HG03571 (cell line): ENCODE measurements at regions not wholly inside any gene's neighbourhood (a gene's known extent, or its start where the extent isn't known, plus 50 kb on each side); places are given as distances from the start of the nearest gene placed in this dataset.

ENCODE experiments used
- ATAC-seq: cut with Tn5 transposase; IDR thresholded peaks from one replicate; pipeline ENCODE4 v1.9.1; 2021; ENCODE audit not compliant: unreplicated experiment

GRCh38 chr18:40863801-40864200, 1091.2 kb upstream of the PIK3C3 start:
- no peak for ATAC-seq

DNA sequence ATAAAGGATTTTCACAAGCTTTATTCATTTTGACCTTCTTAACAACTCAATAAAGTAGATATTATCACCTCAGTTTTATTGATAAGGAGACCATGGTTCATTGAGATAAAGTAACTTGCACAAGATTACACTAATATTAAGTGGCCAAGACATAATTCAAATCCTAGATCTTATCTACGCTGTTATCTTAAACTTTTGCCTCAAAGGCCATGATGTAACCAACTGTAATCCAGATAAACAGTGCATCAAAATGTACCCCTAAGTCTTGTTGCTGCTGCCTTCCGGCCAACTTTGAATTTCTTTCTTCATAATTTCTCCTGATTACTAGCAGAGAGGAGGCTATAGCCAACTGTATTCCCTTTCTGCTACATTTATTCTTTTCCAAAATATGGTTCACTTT, 1094.8 kb upstream of the PIK3C3 start:
- no peak for ATAC-seq

DNA sequence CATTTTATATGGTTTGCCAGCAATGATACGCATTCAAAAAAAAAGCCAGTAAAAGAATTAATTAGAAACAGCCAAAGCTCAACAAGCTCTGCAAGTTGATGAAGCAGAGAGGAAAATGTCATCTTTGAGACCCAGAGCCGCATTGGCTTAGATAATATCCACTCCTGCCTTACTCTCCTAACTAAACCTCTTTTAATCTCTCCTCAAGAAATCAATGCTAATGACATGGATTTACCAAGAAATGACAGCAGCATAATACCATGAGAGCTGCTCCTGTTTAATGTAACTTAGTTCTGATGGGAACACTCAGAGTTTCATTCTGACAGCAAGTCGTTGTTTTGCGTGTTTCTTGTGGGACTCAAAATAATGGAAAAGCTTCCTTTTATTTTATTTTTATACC, 1099.4 kb upstream of the PIK3C3 start:
- ATAC-seq: no peak

DNA sequence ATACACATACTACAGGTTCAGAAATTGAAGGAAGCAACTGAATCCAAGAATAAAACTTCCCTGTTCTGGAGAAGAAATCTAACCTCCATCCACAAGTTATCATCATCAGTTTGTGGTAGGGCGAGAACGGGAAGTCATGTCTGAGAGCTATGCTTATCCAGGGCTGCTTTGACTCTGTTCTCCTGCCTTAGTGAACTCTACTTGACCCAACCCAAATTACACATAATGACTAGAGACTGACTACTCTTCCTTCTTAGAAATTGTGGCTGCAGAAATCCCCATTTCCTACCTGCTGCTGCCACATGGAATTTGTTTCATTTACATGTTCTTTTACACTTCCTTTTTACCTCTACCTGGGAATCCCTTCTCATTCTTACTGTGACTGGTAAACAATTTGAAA, 1102.6 kb upstream of the PIK3C3 start:
- no peak for ATAC-seq

DNA sequence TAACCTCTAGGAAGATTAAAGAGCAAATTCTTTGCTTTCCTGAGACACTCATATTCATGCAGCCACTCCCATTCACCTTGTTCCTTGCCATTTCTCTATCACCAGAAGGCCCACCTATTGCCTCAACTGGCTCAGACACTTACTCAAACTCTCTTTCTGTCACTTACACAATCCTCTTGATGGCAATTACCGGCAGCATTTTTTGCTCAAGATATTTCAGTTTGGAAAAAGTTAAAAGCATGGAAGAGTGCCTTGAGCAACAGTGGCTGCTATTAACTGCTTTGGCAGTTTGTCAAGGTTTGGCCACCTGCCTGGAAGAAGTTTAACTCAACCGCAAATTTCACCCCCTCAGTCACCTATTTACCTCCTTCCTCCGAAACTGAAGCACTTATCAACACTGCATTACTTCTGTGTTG, 1104.0 kb upstream of the PIK3C3 start:
- ATAC-seq: no peak

- no peak for ATAC-seq
Measured at GRCh38 chr18:40849886-40850285, 1105.1 kb upstream of the PIK3C3 start.

DNA sequence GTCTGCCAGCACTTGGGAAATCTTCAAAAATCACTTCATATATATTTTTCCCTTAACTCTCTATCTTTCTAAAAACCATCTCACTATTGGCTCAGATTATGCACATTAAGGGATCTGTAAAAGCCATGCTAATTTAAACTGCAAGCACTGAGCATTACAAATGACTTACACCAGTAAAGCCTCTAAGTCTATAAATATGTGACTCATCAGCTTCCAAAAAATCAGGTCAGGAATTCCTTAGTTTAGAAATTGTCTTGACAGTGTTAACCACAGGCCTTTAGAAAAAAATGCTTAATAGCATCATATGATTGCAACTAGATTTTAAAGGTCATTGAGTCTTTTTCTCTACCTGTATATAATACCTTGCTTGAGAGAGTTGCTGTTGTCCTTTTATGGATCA, 1113.6 kb upstream of the PIK3C3 start:
- no peak for ATAC-seq

GRCh38 chr18:40841063-40841462, 1114.0 kb upstream of the PIK3C3 start:
- ATAC-seq: no peak

DNA sequence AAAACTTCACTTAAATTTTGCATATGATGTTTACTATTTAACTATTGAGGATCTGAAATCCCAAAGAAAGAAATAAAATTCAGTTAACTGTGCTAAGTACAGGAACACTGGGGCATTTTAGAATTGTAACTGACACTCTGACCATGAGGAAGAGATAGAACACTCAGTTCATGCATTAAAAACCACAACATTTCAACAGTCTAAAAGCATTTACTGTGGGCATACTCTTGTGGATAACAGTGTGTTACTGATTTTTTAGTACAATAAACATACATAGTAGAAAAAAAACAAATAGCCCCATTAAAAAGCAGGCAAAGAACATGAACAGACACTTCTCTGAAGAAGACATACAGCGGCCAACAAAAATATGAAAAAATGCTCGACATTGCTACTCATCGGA, 1122.7 kb upstream of the PIK3C3 start:
- ATAC-seq: no peak

- ATAC-seq: no peak
Measured at GRCh38 chr18:40824291-40824690, 1130.7 kb upstream of the PIK3C3 start.

- ATAC-seq: no peak
Measured at GRCh38 chr18:40821596-40822243, 1133.3 kb upstream of the PIK3C3 start.

GRCh38 chr18:40812981-40813515, 1142.0 kb upstream of the PIK3C3 start:
- no peak for ATAC-seq

DNA sequence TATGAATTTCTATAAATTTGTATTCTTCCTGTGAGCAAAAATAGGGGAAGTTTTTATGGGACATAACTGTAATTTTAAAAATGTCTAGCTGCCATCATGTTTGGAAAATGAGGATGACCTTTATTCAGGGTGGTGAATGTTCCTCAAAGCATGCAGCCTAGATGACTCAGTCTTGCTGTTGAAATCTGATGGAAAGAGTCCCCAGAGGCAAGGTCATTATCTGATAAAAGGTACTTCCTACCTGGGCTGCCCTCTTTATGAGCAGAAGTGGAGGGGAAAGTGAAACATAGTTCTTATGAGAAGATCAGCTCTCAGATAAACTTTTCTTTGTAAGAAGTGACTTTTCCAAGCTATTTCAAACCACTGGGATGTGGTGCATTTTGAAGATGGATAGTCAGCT, 1144.7 kb upstream of the PIK3C3 start:
- ATAC-seq: no peak

- no peak for ATAC-seq
Measured at GRCh38 chr18:40789286-40789685, 1165.7 kb upstream of the PIK3C3 start.

- no peak for ATAC-seq
Measured at GRCh38 chr18:40782453-40783130, 1172.4 kb upstream of the PIK3C3 start.

GRCh38 chr18:40769786-40770185, 1185.2 kb upstream of the PIK3C3 start:
- ATAC-seq: no peak

- ATAC-seq: no peak
Measured at GRCh38 chr18:40760251-40760650, 1194.8 kb upstream of the PIK3C3 start.

GRCh38 chr18:40754477-40754876, 1200.6 kb upstream of the PIK3C3 start:
- ATAC-seq: no peak

DNA sequence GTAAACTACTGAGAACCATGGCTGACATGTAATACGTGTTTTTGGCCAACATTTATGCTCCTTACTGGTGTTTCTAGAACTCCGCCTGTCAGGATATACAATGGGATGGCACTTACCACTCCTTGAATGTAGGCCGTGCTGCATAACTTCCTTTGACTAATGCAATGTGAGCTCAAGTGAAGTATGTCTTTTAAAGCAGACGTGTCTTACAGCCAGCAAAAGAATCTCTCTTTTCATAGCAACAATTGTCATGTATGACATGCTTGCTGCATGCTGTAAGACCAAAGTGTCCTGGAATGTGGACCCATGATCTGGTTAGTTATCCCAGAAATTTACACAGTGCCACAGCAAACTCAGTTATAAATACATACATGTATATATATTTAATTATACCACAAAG, 1202.7 kb upstream of the PIK3C3 start:
- ATAC-seq: no peak

- no peak for ATAC-seq
Measured at GRCh38 chr18:40751186-40751585, 1203.8 kb upstream of the PIK3C3 start.

- ATAC-seq: no peak
Measured at GRCh38 chr18:40739029-40739428, 1216.0 kb upstream of the PIK3C3 start.

GRCh38 chr18:40738321-40738880, 1216.6 kb upstream of the PIK3C3 start:
- ATAC-seq: no peak
